HG02571 (cell line): ENCODE measurements at regions not wholly inside any gene's neighbourhood (a gene's known extent, or its start where the extent isn't known, plus 50 kb on each side); places are given as distances from the start of the nearest gene placed in this dataset.
"Not testable (repeated sequence)": the region's sequence is repeated elsewhere in the genome, so short reads cannot be mapped to it uniquely, and the experiment has no call there.

Experiments used
- ATAC-seq: cut with Tn5 transposase; IDR thresholded peaks from one replicate; pipeline ENCODE4 v1.9.1; 2021; ENCODE audit warnings: mild to moderate bottlenecking, moderate library complexity; ENCODE audit not compliant: unreplicated experiment

- no peak for ATAC-seq
Observed at GRCh38 chr20:6355754-6356451, 233.1 kb upstream of the FERMT1 start.

GRCh38 chr20:6348908-6349307 lies 226.1 kb upstream of the FERMT1 start:
- no peak for ATAC-seq

GRCh38 chr20:6347916-6348315 lies 225.1 kb upstream of the FERMT1 start:
- no peak for ATAC-seq

GRCh38 chr20:6341491-6341890 lies 218.7 kb upstream of the FERMT1 start:
- no peak for ATAC-seq

GRCh38 chr20:6339176-6339575 lies 216.3 kb upstream of the FERMT1 start:
- no peak for ATAC-seq

- ATAC-seq = no peak
Observed at GRCh38 chr20:6333110-6333509, 210.3 kb upstream of the FERMT1 start.

GRCh38 chr20:6321235-6321634 lies 198.4 kb upstream of the FERMT1 start:
- not testable (repeated sequence) for ATAC-seq

- no peak for ATAC-seq
Observed at GRCh38 chr20:6311841-6312655, 189.2 kb upstream of the FERMT1 start.

GRCh38 chr20:6311097-6311496 lies 188.3 kb upstream of the FERMT1 start:
- no peak for ATAC-seq

- no peak for ATAC-seq
Observed at GRCh38 chr20:6305536-6305935, 182.7 kb upstream of the FERMT1 start.

- no peak for ATAC-seq
Observed at GRCh38 chr20:6302041-6302440, 179.2 kb upstream of the FERMT1 start.

GRCh38 chr20:6299456-6299855 lies 176.6 kb upstream of the FERMT1 start:
- ATAC-seq = no peak

GRCh38 chr20:6298049-6298448 lies 175.2 kb upstream of the FERMT1 start:
- ATAC-seq = no peak

GRCh38 chr20:6295867-6296256 lies 173.0 kb upstream of the FERMT1 start:
- ATAC-seq = no peak

- no peak for ATAC-seq
Observed at GRCh38 chr20:6295127-6295866, 172.5 kb upstream of the FERMT1 start.

- ATAC-seq = no peak
Observed at GRCh38 chr20:6287471-6287870, 164.6 kb upstream of the FERMT1 start.

GRCh38 chr20:6282642-6283041 lies 159.8 kb upstream of the FERMT1 start:
- no peak for ATAC-seq

- no peak for ATAC-seq
Observed at GRCh38 chr20:6277661-6278240, 154.9 kb upstream of the FERMT1 start.

GRCh38 chr20:6270404-6270803 lies 147.6 kb upstream of the FERMT1 start:
- not testable (repeated sequence) for ATAC-seq

GRCh38 chr20:6269168-6269873 lies 146.5 kb upstream of the FERMT1 start:
- no peak for ATAC-seq
